Spleen (tissue), 11 donors: ENCODE measurements at regions not wholly inside any gene's neighbourhood (a gene's known extent, or its start where the extent isn't known, plus 50 kb on each side); places are given as distances from the start of the nearest gene placed in this dataset.

Experiments used
- DNase-seq: peaks from one replicate; pipeline ENCODE4 v3.0.0-alpha.2; 2020
- H3K27ac ChIP-seq, 8 donors: fragments of 200-600 bp; sonication (generic) in 7 of 8; 1 replicate in 4 of 8; 2 replicates in 4 of 8; pipeline versions ENCODE4 v1.5.0 to v1.8.0; 2016 to 2021; ENCODE audit warnings: inconsistent platforms in 4 of 8, mild to moderate bottlenecking in 4 of 8, moderate library complexity in 1 of 8
- H3K27me3 ChIP-seq, 7 donors: fragments of 200-600 bp; sonication (generic) in 6 of 7; replicated peaks in 1 of 7; 1 replicate in 4 of 7; 2 replicates in 3 of 7; pipeline versions ENCODE4 v1.5.0 to v1.8.0; 2016 to 2021; ENCODE audit warnings: inconsistent platforms in 3 of 7, mild to moderate bottlenecking in 1 of 7
- H3K36me3 ChIP-seq, 6 donors: fragments of 200-600 bp; sonication (generic) in 5 of 6; 1 replicate in 4 of 6; 2 replicates in 2 of 6; pipeline versions ENCODE4 v1.5.0 to v1.8.0; 2016 to 2021; ENCODE audit warnings: inconsistent platforms in 2 of 6
- H3K4me1 ChIP-seq, 6 donors: fragments of 200-600 bp; sonication (generic) in 5 of 6; 1 replicate in 3 of 6; 2 replicates in 3 of 6; pipeline versions ENCODE4 v1.5.0 to v1.8.0; 2016 to 2021; ENCODE audit warnings: inconsistent platforms in 3 of 6
- H3K4me3 ChIP-seq, 8 donors: fragments of 200-600 bp; sonication (generic) in 7 of 8; 1 replicate in 4 of 8; 2 replicates in 4 of 8; pipeline versions ENCODE4 v1.5.0 to v1.8.0; 2016 to 2021; ENCODE audit warnings: inconsistent platforms in 4 of 8, mild to moderate bottlenecking in 4 of 8, moderate library complexity in 2 of 8
- H3K9me3 ChIP-seq, 8 donors: fragments of 200-600 bp; sonication (generic) in 7 of 8; 1 replicate in 4 of 8; 2 replicates in 4 of 8; pipeline versions ENCODE4 v1.5.0 to v1.8.0; 2016 to 2021; ENCODE audit warnings: inconsistent platforms in 4 of 8
- POLR2A ChIP-seq, 3 donors: fragments of 450-650 bp; IDR thresholded peaks; one replicate each; pipeline ENCODE4 v1.5.1; 2017; ENCODE audit warnings: antibody characterized with exemption in 3 of 3, mild to moderate bottlenecking in 1 of 3
- POLR2AphosphoS5 ChIP-seq, 3 donors: sonication (generic); formaldehyde crosslinking; IDR thresholded peaks; one replicate each; pipeline ENCODE4 v1.5.1; 2017; ENCODE audit warnings: antibody characterized with exemption in 3 of 3
- WGBS, 5 donors: extraction: QIAGEN DNeasy Blood & Tissue Kit in 3 of 5; methylation state at CpG; one replicate each; pipeline versions ENCODE4 v1.1.5 to v1.1.7; 2013 to 2018; 5-methylcytosine and 5-hydroxymethylcytosine counted together
- intact Hi-C: fragments of 100-400 bp; cut with DNase I; formaldehyde crosslinking; loops from one replicate; pipeline ENCODE4 v1.15.0; 2023; ENCODE audit warnings: low total_unique reads
- TF ChIP-seq, protein P1 (sequence below), 11 experiments: fragments of 200-600 bp in 7 of 11; fragments of 450-650 bp in 4 of 11; sonication (generic) in 4 of 11; IDR thresholded peaks in 8 of 11; conservative IDR thresholded peaks in 3 of 11; 1 replicate in 7 of 11; 2 replicates in 4 of 11; pipeline versions ENCODE4 v1.4.0 to v1.8.0; 2016 to 2021; ENCODE audit warnings: antibody characterized with exemption in 11 of 11, inconsistent platforms in 4 of 11, mild to moderate bottlenecking in 1 of 11
- donor health status: healthy with polysubstance abuse.
- donor health status: DM: no; HTN: no; CAD: no; lungs with moderate emphysema.
- donor health status: DM: no; HTN: no; CAD: no.
- donor health status: Bipolar disorder and iron deficiency.
- donor health status: healthy.
- donor health status: DM: no; HTN: no; CAD: no.
- donor health status: DM: yes; HTN: yes; CAD: no.

DNA sequence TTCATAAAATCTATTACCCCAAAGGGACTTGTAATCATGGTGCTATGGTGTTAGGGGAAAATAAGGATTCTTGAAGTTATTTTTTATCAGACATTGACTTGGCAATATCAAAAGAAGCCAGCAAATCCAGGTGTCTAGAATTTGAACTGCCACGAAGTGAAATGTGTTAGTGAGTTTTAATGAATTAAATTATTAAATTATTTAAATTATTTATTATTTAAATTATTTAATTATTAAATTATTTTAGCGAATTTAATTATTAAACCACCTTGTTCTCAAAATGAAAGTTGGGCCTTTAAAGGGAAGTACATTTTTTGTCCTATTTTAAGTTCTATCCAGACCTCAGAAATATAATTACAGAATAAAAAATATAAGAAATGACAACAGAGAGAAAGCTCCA, 332.6 kb upstream of the SMC2 start:
- no peaks in the 10 kb centered on the region for H3K9me3 ChIP-seq
- intact Hi-C loops = no loop called here
- 53 to 62% (median 58%) methylated on average over 2 of the region's 2 CpGs for WGBS, 5 donors
- H3K36me3 ChIP-seq = no peaks in the 10 kb centered on the region
- TF ChIP-seq, protein P1, sequence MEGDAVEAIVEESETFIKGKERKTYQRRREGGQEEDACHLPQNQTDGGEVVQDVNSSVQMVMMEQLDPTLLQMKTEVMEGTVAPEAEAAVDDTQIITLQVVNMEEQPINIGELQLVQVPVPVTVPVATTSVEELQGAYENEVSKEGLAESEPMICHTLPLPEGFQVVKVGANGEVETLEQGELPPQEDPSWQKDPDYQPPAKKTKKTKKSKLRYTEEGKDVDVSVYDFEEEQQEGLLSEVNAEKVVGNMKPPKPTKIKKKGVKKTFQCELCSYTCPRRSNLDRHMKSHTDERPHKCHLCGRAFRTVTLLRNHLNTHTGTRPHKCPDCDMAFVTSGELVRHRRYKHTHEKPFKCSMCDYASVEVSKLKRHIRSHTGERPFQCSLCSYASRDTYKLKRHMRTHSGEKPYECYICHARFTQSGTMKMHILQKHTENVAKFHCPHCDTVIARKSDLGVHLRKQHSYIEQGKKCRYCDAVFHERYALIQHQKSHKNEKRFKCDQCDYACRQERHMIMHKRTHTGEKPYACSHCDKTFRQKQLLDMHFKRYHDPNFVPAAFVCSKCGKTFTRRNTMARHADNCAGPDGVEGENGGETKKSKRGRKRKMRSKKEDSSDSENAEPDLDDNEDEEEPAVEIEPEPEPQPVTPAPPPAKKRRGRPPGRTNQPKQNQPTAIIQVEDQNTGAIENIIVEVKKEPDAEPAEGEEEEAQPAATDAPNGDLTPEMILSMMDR (IDR thresholded peaks at IDR 0.05 in 8 of 11, conservative IDR thresholded peaks at IDR 0.05 in 3 of 11) = no peak
- no peaks in the 10 kb centered on the region for H3K27me3 ChIP-seq
- H3K4me1 ChIP-seq = no peaks in the 10 kb centered on the region
- H3K4me3 ChIP-seq = no peak overlapping the region
- H3K27ac ChIP-seq = no peak overlapping the region
- no peak for DNase-seq

DNA sequence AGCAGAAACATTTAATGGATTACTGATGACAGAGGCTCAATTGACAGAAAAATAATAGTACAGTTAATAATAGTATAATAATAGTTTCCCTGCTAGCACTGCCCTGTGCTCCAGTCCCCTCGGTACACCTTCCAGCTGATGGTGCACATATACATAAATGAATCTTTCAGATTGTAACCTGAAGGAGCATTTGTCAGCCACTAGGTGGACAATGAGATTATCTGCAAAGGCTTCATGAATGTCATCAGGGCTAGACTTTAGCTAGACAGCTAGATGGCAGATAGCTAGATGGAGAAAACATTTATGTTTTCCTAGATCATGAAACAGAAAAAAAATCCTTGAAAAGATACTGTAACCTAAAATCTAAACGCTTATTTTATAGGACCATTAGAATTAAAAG, 304.4 kb upstream of the SMC2 start:
- Histone ChIP-seq H3K4me1 (no peaks in the 10 kb centered on the region), H3K36me3 (no peaks in the 10 kb centered on the region), H3K4me3 (no peak overlapping the region), H3K27ac (no peak overlapping the region), H3K9me3 (peaks cover 0 to 6% (median 0%) of the 10 kb centered on the region in 8 donors), H3K27me3 (no peaks in the 10 kb centered on the region)
- DNase-seq = no peak
- intact Hi-C loops = no loop called here
- TF ChIP-seq, protein P1 (IDR thresholded peaks at IDR 0.05 in 8 of 11, conservative IDR thresholded peaks at IDR 0.05 in 3 of 11) = peak in 2 of 11 experiments; percentile 12 to 24
- TF ChIP-seq POLR2AphosphoS5 (IDR thresholded peaks at IDR 0.05) = no peak
- no peak for TF ChIP-seq POLR2A (IDR thresholded peaks at IDR 0.05)
- 74 to 82% (median 76%) methylated on average over 2 of the region's 2 CpGs for WGBS, 5 donors

DNA sequence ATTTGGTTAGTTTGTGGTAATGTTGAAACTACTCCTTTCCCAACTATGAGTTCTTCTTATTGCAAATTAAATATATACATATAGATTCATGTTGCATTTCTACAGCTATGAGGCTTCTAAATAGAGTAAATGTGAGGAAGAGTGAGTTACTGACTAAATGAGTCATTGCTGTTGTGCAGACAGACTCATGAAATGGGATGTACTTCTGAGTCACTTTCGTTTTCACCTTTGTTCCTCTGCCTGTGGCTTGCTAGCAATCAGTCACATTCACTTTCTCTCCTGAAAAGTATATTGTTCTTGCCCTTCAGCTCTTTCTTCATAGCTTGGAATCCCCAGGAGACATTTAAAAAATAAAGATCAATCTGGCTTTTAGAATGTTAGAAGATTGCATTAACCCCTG, 295.5 kb upstream of the SMC2 start:
- Histone ChIP-seq H3K9me3 (no peaks in the 10 kb centered on the region), H3K4me1 (no peaks in the 10 kb centered on the region), H3K4me3 (no peak overlapping the region), H3K36me3 (no peaks in the 10 kb centered on the region), H3K27me3 (no peaks in the 10 kb centered on the region), H3K27ac (no peak overlapping the region)
- DNase-seq = no peak
- intact Hi-C loops = no loop called here
- WGBS, 5 donors = 26 to 43% (median 32%) methylated on average over 1 of the region's 1 CpG
- TF ChIP-seq POLR2AphosphoS5 (IDR thresholded peaks at IDR 0.05) = no peak
- TF ChIP-seq POLR2A (IDR thresholded peaks at IDR 0.05) = no peak
- TF ChIP-seq, protein P1 (IDR thresholded peaks at IDR 0.05 in 8 of 11, conservative IDR thresholded peaks at IDR 0.05 in 3 of 11) = no peak

DNA sequence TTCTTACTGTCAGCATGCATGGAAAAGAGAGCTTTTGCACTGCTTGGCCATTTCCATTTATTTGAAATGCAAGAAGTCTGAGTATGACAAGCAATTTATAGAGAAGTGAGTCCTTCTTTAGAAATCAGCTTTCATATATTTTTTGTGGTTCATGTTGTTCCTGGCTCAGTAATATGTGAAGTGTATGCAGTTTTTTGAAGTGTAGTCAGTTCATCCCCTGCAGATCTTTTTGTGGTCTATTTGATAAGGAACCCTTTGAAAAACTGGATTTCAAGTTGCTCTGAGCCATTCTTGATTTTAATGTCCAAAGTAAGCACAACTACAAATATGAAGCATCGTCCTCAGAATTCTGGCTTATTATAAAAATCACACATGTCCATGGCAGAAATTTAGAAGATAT, 294.1 kb upstream of the SMC2 start:
- TF ChIP-seq, protein P1 (IDR thresholded peaks at IDR 0.05 in 8 of 11, conservative IDR thresholded peaks at IDR 0.05 in 3 of 11) = no peak
- TF ChIP-seq POLR2AphosphoS5 (IDR thresholded peaks at IDR 0.05) (no peak), POLR2A (IDR thresholded peaks at IDR 0.05) (no peak)
- no peaks in the 10 kb centered on the region for H3K27me3 ChIP-seq
- H3K27ac ChIP-seq = no peak overlapping the region
- intact Hi-C loops = no loop called here
- H3K36me3 ChIP-seq = no peaks in the 10 kb centered on the region
- 52 to 85% (median 73%) methylated on average over 1 of the region's 1 CpG for WGBS, 5 donors
- no peaks in the 10 kb centered on the region for H3K4me1 ChIP-seq
- no peaks in the 10 kb centered on the region for H3K9me3 ChIP-seq
- no peak for DNase-seq
- no peak overlapping the region for H3K4me3 ChIP-seq
